ENCODE measurements at regions not wholly inside any gene's neighbourhood (a gene's known extent, or its start where the extent isn't known, plus 50 kb on each side); places are given as distances from the start of the nearest gene placed in this dataset.

DNA sequence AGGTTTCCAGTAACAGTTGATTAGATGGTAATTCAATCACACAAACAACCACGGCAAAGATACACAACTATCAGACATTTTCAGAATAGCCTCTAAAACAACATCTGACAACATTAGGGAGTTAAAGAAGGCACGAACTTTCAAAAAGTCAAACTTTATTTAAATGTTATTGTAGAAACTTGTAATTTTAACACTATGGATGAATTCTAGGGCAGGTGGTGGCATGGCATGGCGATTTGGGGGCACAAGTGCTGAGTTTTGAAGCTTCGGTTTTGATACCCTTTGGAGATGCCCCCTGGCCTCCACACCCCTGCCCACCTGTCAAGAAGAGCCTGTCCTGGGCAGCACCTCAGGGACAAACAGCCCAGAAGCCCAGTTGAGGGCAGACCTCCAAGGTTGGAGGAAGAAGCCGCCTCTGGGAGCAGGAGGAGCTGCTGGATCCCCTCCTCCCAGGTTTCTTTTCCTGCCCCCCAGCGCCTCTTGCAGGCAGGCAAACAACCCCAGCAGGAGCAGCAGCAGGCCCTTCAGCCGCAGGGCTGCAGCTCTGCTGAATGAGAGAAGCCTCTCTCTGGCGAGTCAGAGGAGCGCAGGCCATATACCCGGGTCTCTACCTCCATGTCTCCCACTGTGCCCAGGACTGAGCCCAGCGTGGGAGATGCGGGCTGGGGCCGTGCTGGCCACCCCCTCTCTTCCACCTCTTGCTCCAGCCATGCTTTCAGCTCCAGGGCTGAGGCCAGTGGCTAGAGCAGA, 102.1 kb upstream of the IGLL5 start:
- Histone ChIP-seq H3K4me1 (no peaks in the 10 kb centered on the region), H3K9me3 (no peaks in the 10 kb centered on the region), H3K4me3 (no peak overlapping the region), H3K27me3 (ENCODE audit: low read depth) (peaks cover 17% of the 10 kb centered on the region), H3K36me3 (no peaks in the 10 kb centered on the region), H3K27ac (no peak overlapping the region)
- TF ChIP-seq, protein P1, sequence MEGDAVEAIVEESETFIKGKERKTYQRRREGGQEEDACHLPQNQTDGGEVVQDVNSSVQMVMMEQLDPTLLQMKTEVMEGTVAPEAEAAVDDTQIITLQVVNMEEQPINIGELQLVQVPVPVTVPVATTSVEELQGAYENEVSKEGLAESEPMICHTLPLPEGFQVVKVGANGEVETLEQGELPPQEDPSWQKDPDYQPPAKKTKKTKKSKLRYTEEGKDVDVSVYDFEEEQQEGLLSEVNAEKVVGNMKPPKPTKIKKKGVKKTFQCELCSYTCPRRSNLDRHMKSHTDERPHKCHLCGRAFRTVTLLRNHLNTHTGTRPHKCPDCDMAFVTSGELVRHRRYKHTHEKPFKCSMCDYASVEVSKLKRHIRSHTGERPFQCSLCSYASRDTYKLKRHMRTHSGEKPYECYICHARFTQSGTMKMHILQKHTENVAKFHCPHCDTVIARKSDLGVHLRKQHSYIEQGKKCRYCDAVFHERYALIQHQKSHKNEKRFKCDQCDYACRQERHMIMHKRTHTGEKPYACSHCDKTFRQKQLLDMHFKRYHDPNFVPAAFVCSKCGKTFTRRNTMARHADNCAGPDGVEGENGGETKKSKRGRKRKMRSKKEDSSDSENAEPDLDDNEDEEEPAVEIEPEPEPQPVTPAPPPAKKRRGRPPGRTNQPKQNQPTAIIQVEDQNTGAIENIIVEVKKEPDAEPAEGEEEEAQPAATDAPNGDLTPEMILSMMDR (IDR thresholded peaks at IDR 0.05), result no peak
- intact Hi-C loops (cut with DNase I), result no loop called here
- peak in 1 of 2 donors; percentile 20 for ATAC-seq
- no peak for DNase-seq

DNA sequence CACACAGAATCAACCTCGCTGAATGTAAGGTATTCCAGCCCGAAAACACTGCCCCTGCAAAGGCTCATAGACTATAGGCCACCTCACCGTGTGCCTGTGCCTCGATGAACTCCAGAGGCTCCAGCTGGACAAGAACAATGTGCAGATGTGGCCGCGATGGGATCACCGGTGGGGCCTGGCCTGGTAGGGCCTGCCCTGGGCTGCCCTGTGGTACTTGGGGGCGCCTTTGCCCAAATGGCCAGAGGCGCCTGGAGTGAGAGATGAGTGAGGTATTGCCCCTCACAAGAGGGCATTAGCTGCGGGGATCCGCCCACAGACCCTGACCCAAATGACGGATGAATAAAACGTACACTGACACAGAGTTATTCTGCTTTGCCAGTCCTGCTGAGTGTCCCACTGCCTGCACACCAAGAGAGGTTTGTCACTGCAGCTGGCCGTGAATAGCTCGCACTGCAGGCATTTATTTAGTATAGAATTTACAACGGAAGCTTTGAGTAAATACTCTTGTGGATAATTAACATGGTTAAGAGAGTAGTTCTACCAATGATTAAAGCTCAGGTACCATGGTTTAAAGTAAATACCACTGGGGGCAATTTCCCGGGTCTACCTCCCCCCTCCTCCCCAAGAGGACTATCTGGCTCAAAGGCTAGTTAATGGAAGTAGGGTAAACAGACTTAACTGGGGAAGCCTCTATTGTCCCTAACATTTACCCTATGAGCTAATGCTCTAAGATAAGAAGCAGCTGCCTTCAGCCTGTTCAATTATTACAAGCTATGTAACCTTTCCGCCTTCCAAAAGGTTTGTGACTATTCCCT, 101.1 kb upstream of the IGLL5 start:
- H3K9me3 ChIP-seq, result no peaks in the 10 kb centered on the region
- intact Hi-C loops (cut with DNase I), result no loop called here
- no peaks in the 10 kb centered on the region for H3K36me3 ChIP-seq
- H3K27ac ChIP-seq, result no peak overlapping the region
- H3K27me3 ChIP-seq (ENCODE audit: low read depth), result peaks cover 17% of the 10 kb centered on the region
- DNase-seq (no peak), ATAC-seq (no peak)
- TF ChIP-seq, protein P1 (IDR thresholded peaks at IDR 0.05), result no peak
- H3K4me3 ChIP-seq, result no peak overlapping the region
- H3K4me1 ChIP-seq, result no peaks in the 10 kb centered on the region

DNA sequence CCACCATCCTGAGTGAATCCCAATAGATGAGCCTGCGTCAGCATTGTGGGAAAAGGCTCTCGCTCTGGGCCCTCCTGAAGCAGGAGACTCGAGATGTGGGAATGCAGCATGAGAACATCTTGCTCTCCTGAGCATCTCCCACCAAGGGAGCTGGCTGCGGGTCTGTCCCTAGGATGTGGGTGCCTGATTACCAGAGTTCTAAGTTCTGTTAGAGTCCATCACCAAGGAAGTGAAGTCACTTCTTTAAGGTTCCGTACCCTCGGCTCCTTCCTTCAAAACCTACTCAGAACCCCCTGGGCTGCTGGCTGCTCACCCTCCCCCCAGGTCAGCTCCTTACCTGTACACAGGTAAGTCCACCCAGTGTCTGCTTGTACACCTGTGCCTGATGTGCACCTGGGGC, 100.5 kb upstream of the IGLL5 start:
- peaks cover 17% of the 10 kb centered on the region for H3K27me3 ChIP-seq (ENCODE audit: low read depth)
- no peaks in the 10 kb centered on the region for H3K4me1 ChIP-seq
- no peaks in the 10 kb centered on the region for H3K36me3 ChIP-seq
- H3K9me3 ChIP-seq, result no peaks in the 10 kb centered on the region
- intact Hi-C loops (cut with DNase I), result no loop called here
- DNase-seq (no peak), ATAC-seq (no peak)
- H3K27ac ChIP-seq, result no peak overlapping the region
- TF ChIP-seq, protein P1 (IDR thresholded peaks at IDR 0.05), result no peak
- no peak overlapping the region for H3K4me3 ChIP-seq

DNA sequence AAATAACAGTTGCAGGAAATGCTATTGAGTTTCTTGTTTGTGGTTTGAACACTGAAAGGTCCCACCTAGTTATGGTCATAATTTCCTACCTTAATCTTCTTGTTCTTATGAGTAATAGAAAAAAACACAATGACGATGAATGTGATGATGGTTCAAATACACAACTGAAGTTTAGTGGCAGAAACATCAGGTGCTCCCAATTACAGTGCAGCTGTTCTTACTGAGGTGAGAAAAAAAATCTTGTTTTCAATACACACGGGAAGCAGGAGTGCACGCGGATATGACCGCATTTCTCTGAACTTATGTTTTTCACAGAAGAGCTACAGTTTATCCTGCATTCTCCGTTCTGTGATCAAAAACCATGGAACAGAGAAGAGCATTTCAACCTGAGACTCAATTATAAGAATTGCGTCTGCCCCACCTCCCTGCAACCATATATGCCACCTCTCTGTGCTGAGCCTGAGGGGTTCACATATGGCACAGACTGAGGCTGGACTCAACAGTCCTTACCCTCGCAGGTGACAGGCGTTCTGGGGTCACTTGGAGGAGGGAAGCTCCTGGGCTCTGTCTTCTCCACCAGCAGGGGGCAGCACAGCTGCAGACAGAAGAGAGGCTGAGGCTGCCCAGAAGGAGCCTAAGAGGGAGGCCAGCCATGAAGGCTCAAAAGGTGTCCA, 99.7 kb upstream of the IGLL5 start:
- Histone ChIP-seq H3K4me1 (no peaks in the 10 kb centered on the region), H3K9me3 (no peaks in the 10 kb centered on the region), H3K36me3 (no peaks in the 10 kb centered on the region), H3K27ac (no peak overlapping the region), H3K4me3 (no peak overlapping the region), H3K27me3 (ENCODE audit: low read depth) (peaks cover 17% of the 10 kb centered on the region)
- TF ChIP-seq, protein P1 (IDR thresholded peaks at IDR 0.05), result peak; percentile 77
- peak; percentile 66 for DNase-seq
- ATAC-seq, result peak; percentile 64 to 66
- intact Hi-C loops (cut with DNase I), result no loop called here

DNA sequence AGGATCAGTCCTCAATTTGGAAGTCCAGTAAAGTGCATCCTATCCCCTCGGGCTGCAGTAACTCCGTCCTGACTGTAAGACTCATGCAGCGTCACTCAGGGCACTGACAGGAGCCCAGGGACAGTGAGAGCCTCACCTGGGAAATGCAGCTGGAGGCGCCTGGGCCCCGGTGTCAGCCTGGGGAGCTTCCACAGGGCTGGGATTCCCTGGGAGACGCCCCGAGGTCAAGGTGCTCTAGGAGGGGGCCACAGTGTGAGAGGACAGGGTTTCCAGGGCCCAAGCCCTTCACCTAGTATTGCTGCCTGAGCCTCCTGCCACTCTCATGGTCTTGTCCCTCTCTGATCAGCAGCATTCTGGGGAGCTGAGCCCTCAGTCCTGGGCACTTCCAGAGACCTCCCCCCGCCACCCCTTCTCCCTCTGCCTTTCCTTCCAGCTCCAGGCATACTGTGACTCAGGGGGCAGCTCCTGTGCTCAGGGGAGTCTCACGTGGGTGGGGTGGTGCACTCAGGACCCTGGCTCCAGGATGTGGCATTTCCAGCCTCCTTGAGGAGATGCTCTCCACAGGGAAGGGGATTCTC, 99.1 kb upstream of the IGLL5 start:
- peak; percentile 12 to 14 for ATAC-seq
- Histone ChIP-seq H3K36me3 (no peaks in the 10 kb centered on the region), H3K27me3 (ENCODE audit: low read depth) (peaks cover 17% of the 10 kb centered on the region), H3K4me1 (no peaks in the 10 kb centered on the region), H3K27ac (no peak overlapping the region), H3K9me3 (no peaks in the 10 kb centered on the region), H3K4me3 (no peak overlapping the region)
- TF ChIP-seq, protein P1 (IDR thresholded peaks at IDR 0.05), result no peak
- DNase-seq, result no peak
- intact Hi-C loops (cut with DNase I), result no loop called here
